OCI-LY1 (cell line): ENCODE measurements at regions not wholly inside any gene's neighbourhood (a gene's known extent, or its start where the extent isn't known, plus 50 kb on each side); places are given as distances from the start of the nearest gene placed in this dataset.

Source experiments
- EZH2 ChIP-seq: fragments of 200-600 bp; sonication (generic), shearing (Covaris generic); IDR thresholded peaks from 2 replicates; pipeline ENCODE4 v1.8.0; 2017; ENCODE audit warnings: borderline replicate concordance, mixed run types, mild to moderate bottlenecking, antibody characterized with exemption, low read length, moderate library complexity, mixed read lengths
- TF ChIP-seq, protein P1 (sequence below): fragments of 200-600 bp; sonication (generic), shearing (Covaris generic); IDR thresholded peaks from 2 replicates; pipeline ENCODE4 v1.5.1; 2017; ENCODE audit warnings: mild to moderate bottlenecking, antibody characterized with exemption, low read length, moderate library complexity, mixed read lengths

DNA sequence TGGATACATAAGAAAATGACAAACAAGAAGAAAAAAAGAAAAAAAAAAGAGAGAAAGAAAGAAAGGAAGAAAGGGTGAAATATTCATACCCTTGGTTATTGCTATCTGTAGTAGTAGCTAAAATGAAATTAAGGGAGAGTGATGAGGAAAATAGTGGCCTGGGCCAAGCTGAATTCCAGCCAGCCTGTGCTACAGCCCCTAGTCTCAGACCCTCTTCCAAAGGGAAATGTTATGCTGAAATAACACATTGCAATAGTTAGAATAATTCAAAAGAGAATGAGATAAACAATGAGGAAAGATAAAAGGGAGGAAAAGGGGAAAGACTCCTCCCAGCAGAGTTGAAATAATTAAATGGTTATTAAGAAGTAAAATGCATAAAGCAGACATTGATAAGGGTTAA, 268.4 kb upstream of the ROBO1 start:
- TF ChIP-seq, protein P1, sequence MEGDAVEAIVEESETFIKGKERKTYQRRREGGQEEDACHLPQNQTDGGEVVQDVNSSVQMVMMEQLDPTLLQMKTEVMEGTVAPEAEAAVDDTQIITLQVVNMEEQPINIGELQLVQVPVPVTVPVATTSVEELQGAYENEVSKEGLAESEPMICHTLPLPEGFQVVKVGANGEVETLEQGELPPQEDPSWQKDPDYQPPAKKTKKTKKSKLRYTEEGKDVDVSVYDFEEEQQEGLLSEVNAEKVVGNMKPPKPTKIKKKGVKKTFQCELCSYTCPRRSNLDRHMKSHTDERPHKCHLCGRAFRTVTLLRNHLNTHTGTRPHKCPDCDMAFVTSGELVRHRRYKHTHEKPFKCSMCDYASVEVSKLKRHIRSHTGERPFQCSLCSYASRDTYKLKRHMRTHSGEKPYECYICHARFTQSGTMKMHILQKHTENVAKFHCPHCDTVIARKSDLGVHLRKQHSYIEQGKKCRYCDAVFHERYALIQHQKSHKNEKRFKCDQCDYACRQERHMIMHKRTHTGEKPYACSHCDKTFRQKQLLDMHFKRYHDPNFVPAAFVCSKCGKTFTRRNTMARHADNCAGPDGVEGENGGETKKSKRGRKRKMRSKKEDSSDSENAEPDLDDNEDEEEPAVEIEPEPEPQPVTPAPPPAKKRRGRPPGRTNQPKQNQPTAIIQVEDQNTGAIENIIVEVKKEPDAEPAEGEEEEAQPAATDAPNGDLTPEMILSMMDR, result no peak
- TF ChIP-seq EZH2, result no peak
